Neutrophil (primary cell): ENCODE measurements at regions not wholly inside any gene's neighbourhood (a gene's known extent, or its start where the extent isn't known, plus 50 kb on each side); places are given as distances from the start of the nearest gene placed in this dataset.

ENCODE experiments used
- H3K27ac ChIP-seq: fragments of 200-600 bp; sonication (generic); 2 replicates; pipeline ENCODE4 v1.5.1; 2016; ENCODE audit warnings: mild to moderate bottlenecking, moderate library complexity
- H3K27me3 ChIP-seq: fragments of 200-600 bp; sonication (generic); 2 replicates; pipeline ENCODE4 v1.6.0; 2016; ENCODE audit warnings: mild to moderate bottlenecking
- H3K36me3 ChIP-seq: fragments of 200-600 bp; sonication (generic); 2 replicates; pipeline ENCODE4 v1.5.1; 2017
- H3K4me1 ChIP-seq, 2 experiments: fragments of 200-600 bp in 1 of 2; sonication (generic) in 1 of 2; 1 replicate in 1 of 2; 2 replicates in 1 of 2; pipeline versions ENCODE4 v1.5.1 to v1.6.1; 2013 to 2016; ENCODE audit warnings: low read depth in 1 of 2, low read length in 1 of 2, mild to moderate bottlenecking in 1 of 2, moderate library complexity in 1 of 2; ENCODE audit not compliant: control insufficient read depth in 1 of 2, insufficient read depth in 1 of 2
- H3K4me3 ChIP-seq, 2 experiments: fragments of 200-600 bp in 1 of 2; sonication (generic) in 1 of 2; 1 replicate in 1 of 2; 2 replicates in 1 of 2; pipeline ENCODE4 v1.5.1; 2013 to 2016; ENCODE audit warnings: low read depth in 1 of 2, low read length in 1 of 2, mild to moderate bottlenecking in 1 of 2, moderate library complexity in 1 of 2
- H3K9me3 ChIP-seq: fragments of 200-600 bp; sonication (generic); 2 replicates; pipeline ENCODE4 v1.5.1; 2016
- TF ChIP-seq, protein P1 (sequence below): fragments of 200-600 bp; sonication (generic); IDR thresholded peaks from 2 replicates; pipeline ENCODE4 v1.5.1; 2016; ENCODE audit warnings: antibody characterized with exemption

DNA sequence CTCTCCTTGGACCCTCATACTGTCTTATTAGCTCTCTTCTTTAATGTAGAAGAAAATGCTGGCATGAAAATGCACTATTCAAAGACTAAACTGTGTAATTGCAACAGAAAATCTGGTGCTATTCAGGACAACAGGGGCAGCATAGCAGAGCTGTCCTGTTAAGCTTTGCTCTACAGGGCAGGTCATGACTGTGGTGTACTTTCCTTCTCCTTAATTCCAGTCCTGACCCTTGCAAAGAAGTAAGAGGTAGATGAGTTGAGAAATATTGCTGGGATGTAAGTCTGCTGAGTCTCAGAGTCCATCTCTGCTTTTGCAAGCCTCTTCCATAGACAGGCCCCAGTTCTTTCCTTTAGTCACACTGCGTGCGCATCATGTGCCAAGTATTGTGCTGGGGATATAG, 52.6 kb upstream of the STK38L start:
- H3K9me3 ChIP-seq: no peaks in the 10 kb centered on the region
- TF ChIP-seq, protein P1, sequence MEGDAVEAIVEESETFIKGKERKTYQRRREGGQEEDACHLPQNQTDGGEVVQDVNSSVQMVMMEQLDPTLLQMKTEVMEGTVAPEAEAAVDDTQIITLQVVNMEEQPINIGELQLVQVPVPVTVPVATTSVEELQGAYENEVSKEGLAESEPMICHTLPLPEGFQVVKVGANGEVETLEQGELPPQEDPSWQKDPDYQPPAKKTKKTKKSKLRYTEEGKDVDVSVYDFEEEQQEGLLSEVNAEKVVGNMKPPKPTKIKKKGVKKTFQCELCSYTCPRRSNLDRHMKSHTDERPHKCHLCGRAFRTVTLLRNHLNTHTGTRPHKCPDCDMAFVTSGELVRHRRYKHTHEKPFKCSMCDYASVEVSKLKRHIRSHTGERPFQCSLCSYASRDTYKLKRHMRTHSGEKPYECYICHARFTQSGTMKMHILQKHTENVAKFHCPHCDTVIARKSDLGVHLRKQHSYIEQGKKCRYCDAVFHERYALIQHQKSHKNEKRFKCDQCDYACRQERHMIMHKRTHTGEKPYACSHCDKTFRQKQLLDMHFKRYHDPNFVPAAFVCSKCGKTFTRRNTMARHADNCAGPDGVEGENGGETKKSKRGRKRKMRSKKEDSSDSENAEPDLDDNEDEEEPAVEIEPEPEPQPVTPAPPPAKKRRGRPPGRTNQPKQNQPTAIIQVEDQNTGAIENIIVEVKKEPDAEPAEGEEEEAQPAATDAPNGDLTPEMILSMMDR: no peak
- H3K27me3 ChIP-seq: no peaks in the 10 kb centered on the region
- no peaks in the 10 kb centered on the region for H3K36me3 ChIP-seq
- H3K27ac ChIP-seq: no peak overlapping the region
- no peak overlapping the region for H3K4me3 ChIP-seq
- H3K4me1 ChIP-seq: no peaks in the 10 kb centered on the region

DNA sequence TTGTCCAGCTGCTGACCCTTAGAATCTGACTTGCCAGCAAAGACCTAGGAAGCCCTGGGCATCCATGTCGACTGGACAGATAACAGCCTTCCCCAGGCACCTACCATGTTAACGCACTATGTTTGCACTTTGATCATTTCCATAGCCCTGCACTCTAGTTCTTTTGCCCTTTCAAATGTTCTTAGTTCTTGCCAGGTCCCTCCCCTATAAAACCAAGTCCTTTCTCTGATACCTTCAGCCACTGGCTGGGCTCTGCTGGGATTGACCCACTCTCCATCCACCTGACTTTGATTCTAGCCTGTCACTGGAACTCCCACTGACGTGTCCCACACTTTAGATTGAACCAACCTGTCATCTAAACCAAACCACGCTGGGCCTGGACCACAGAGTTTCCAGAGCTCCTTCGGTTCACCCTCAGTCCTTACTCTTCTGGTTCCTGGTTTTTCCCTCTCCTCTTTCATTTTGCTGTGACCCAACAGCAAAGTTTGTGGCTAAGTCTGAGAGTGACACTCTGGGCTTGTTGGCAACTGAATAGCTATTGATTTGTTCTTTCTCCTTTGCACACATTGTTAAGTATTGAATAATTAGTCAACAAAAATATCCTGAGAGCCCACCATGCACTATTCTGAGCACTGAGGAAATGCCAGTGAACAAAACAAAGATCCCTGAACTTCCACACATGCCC, 51.8 kb upstream of the STK38L start:
- Histone ChIP-seq H3K36me3 (no peaks in the 10 kb centered on the region), H3K27me3 (no peaks in the 10 kb centered on the region), H3K4me1 (no peaks in the 10 kb centered on the region), H3K9me3 (no peaks in the 10 kb centered on the region), H3K4me3 (no peak overlapping the region), H3K27ac (no peak overlapping the region)
- TF ChIP-seq, protein P1: no peak

DNA sequence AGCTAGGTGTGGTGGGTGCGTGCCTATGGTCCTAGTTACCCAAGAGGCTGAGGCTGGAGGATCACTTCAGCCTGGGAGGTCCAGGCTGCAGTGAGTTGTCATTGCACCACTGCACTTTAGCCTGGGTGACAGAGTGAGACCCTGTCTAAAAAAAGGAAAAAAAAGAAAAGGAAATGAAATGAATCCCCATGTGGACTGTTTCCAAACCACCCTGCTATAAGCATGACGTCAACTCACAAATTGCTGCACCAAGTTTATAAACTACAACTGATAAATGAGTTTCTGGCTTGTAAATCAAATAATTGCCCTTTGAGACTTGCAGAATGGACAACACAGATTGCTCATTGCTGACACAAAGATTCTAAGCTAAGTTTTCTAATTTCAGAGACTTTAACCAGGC, 51.0 kb upstream of the STK38L start:
- H3K36me3 ChIP-seq: no peaks in the 10 kb centered on the region
- H3K27me3 ChIP-seq: no peaks in the 10 kb centered on the region
- TF ChIP-seq, protein P1: no peak
- H3K4me1 ChIP-seq: no peaks in the 10 kb centered on the region
- no peak overlapping the region for H3K27ac ChIP-seq
- no peaks in the 10 kb centered on the region for H3K9me3 ChIP-seq
- no peak overlapping the region for H3K4me3 ChIP-seq

DNA sequence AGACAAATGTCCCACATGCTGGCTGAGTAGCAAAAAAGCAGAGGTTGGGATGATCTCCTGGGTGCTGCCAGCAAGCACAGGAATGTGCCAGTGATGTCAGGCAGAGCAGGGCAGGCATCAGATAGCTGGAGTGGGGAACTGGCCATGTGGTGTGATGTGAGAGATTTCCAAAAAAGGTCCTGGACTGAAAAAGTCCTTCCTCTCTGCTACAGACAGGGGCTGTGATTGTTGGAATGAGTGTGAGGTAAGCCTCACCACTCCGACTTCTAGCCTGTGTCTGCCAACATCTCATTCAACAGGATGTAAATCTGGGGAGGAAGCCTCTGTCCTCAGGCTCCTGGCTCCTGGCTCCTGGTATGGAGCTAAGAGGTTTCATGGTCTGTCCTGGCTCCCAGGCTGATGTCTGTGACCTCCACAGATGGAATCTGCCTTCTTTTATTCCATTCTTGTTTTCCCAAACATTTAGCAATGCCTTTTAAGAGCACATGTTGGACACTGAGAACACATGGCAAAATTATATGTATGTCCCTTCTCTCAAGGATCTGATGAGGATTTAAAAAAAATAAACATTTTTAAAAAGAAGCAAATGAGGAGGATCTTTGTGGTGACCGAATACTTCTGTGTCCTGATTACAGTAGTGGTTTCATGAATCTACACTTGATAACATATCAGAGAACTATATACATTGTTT, 50.1 kb upstream of the STK38L start:
- no peaks in the 10 kb centered on the region for H3K4me1 ChIP-seq
- H3K36me3 ChIP-seq: no peaks in the 10 kb centered on the region
- H3K9me3 ChIP-seq: no peaks in the 10 kb centered on the region
- H3K27me3 ChIP-seq: no peaks in the 10 kb centered on the region
- H3K4me3 ChIP-seq: no peak overlapping the region
- TF ChIP-seq, protein P1: no peak
- H3K27ac ChIP-seq: no peak overlapping the region
